ENCODE measurements at regions not wholly inside any gene's neighbourhood (a gene's known extent, or its start where the extent isn't known, plus 50 kb on each side); places are given as distances from the start of the nearest gene placed in this dataset.

DNA sequence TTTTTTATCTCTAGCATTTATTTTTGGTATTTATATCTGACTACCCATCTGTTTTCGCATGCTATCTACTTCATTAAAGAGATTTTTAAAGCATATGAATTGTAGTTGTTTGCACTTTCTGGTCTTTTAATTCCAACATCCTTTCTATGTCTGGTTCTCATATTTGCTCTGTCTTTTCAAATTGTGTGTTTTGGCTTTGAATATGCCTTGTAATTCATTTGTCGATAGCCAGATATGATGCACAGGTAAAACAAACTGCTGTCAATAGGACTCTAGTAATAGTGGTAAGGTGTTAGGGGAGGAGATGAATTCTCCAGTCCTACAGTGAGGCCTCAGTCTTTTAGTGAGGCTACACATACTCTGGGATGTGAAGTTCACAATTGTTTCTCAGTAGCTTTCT lies 530.8 kb upstream of the CCDC179 start:
- TF ChIP-seq, protein P1, sequence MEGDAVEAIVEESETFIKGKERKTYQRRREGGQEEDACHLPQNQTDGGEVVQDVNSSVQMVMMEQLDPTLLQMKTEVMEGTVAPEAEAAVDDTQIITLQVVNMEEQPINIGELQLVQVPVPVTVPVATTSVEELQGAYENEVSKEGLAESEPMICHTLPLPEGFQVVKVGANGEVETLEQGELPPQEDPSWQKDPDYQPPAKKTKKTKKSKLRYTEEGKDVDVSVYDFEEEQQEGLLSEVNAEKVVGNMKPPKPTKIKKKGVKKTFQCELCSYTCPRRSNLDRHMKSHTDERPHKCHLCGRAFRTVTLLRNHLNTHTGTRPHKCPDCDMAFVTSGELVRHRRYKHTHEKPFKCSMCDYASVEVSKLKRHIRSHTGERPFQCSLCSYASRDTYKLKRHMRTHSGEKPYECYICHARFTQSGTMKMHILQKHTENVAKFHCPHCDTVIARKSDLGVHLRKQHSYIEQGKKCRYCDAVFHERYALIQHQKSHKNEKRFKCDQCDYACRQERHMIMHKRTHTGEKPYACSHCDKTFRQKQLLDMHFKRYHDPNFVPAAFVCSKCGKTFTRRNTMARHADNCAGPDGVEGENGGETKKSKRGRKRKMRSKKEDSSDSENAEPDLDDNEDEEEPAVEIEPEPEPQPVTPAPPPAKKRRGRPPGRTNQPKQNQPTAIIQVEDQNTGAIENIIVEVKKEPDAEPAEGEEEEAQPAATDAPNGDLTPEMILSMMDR (optimal IDR thresholded peaks at IDR 0.05 in 1 of 3, IDR thresholded peaks at IDR 0.05 in 1 of 3, conservative IDR thresholded peaks at IDR 0.05 in 1 of 3; ENCODE audit: extremely low read depth in 1 of 3, insufficient read depth in 2 of 3, low read length in 3 of 3), result no peak
- TF ChIP-seq EZH2 (IDR thresholded peaks at IDR 0.05; ENCODE audit: low read length), result no peak
- no peaks in the 10 kb centered on the region for H3K36me3 ChIP-seq (ENCODE audit: control insufficient read depth in 2 of 2, extremely low read depth in 1 of 2, insufficient read depth in 2 of 2, low read length in 2 of 2)
- dilution Hi-C loops (cut with MboI; ENCODE audit: extremely low pct_ligation_motif_present, low sequenced_read_pairs), result no loop called here
- no peak overlapping the region for H2AFZ ChIP-seq (ENCODE audit: control insufficient read depth, low read length)
- H3K27me3 ChIP-seq (ENCODE audit: control insufficient read depth, extremely low read depth, insufficient read depth, low read length), result no peaks in the 10 kb centered on the region
- H3K4me1 ChIP-seq (ENCODE audit: control insufficient read depth, extremely low read depth, insufficient read depth, low read length), result no peaks in the 10 kb centered on the region
- H3K27ac ChIP-seq (ENCODE audit: control insufficient read depth, insufficient read depth, low read length), result no peak overlapping the region
- no peaks in the 10 kb centered on the region for H4K20me1 ChIP-seq (ENCODE audit: control insufficient read depth, extremely low read depth, insufficient read depth, low read length)
- FAIRE-seq, result no peak
- no peak for DNase-seq (ENCODE audit: low read depth, low spot score)
- no peak overlapping the region for H3K4me3 ChIP-seq (ENCODE audit: control insufficient read depth in 2 of 3, extremely low read depth in 1 of 3, insufficient read depth in 2 of 3, low read depth in 1 of 3, low read length in 3 of 3)
- no peaks in the 10 kb centered on the region for H3K79me2 ChIP-seq (ENCODE audit: control insufficient read depth, insufficient read depth, low read length)
- no peaks in the 10 kb centered on the region for H3K9me3 ChIP-seq (ENCODE audit: control insufficient read depth, low read depth, low read length)
- no peaks in the 10 kb centered on the region for H3K9me1 ChIP-seq (ENCODE audit: control insufficient read depth, extremely low read depth, insufficient read depth, low read length)
- H3K9ac ChIP-seq (ENCODE audit: control insufficient read depth, extremely low read depth, insufficient read depth, low read length), result no peak overlapping the region
- no peak overlapping the region for H3K4me2 ChIP-seq (ENCODE audit: control insufficient read depth, extremely low read depth, insufficient read depth, low read depth, low read length)

DNA sequence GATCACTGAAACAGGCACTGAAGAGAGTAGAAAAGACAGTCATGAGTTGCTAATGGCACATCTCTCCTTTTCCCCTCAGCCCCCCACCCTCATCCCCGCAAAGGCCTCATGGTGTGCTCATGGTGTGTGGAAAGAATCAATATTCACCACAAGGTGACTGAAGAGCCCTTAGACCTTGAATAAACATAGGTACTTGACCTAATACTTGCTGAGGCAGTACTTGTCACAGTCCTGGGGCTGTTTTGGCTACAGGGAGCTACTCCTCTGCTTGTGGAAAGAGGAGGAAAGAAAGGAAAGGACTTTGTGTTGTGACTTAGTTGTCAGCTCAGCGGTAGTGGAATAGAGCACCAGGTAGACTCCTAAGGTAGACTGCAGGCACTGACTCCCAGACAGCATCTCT lies 537.8 kb upstream of the CCDC179 start:
- no peaks in the 10 kb centered on the region for H4K20me1 ChIP-seq (ENCODE audit: control insufficient read depth, extremely low read depth, insufficient read depth, low read length)
- H3K9ac ChIP-seq (ENCODE audit: control insufficient read depth, extremely low read depth, insufficient read depth, low read length), result no peak overlapping the region
- no peaks in the 10 kb centered on the region for H3K9me3 ChIP-seq (ENCODE audit: control insufficient read depth, low read depth, low read length)
- TF ChIP-seq EZH2 (IDR thresholded peaks at IDR 0.05; ENCODE audit: low read length), result no peak
- TF ChIP-seq, protein P1 (optimal IDR thresholded peaks at IDR 0.05 in 1 of 3, IDR thresholded peaks at IDR 0.05 in 1 of 3, conservative IDR thresholded peaks at IDR 0.05 in 1 of 3; ENCODE audit: extremely low read depth in 1 of 3, insufficient read depth in 2 of 3, low read length in 3 of 3), result no peak
- dilution Hi-C loops (cut with MboI; ENCODE audit: extremely low pct_ligation_motif_present, low sequenced_read_pairs), result no loop called here
- H3K27ac ChIP-seq (ENCODE audit: control insufficient read depth, insufficient read depth, low read length), result no peak overlapping the region
- H3K4me2 ChIP-seq (ENCODE audit: control insufficient read depth, extremely low read depth, insufficient read depth, low read depth, low read length), result no peak overlapping the region
- DNase-seq (ENCODE audit: low read depth, low spot score) (no peak), FAIRE-seq (no peak)
- H3K27me3 ChIP-seq (ENCODE audit: control insufficient read depth, extremely low read depth, insufficient read depth, low read length), result no peaks in the 10 kb centered on the region
- no peaks in the 10 kb centered on the region for H3K79me2 ChIP-seq (ENCODE audit: control insufficient read depth, insufficient read depth, low read length)
- H3K36me3 ChIP-seq (ENCODE audit: control insufficient read depth in 2 of 2, extremely low read depth in 1 of 2, insufficient read depth in 2 of 2, low read length in 2 of 2), result no peaks in the 10 kb centered on the region
- H3K9me1 ChIP-seq (ENCODE audit: control insufficient read depth, extremely low read depth, insufficient read depth, low read length), result no peaks in the 10 kb centered on the region
- H3K4me3 ChIP-seq (ENCODE audit: control insufficient read depth in 2 of 3, extremely low read depth in 1 of 3, insufficient read depth in 2 of 3, low read depth in 1 of 3, low read length in 3 of 3), result no peak overlapping the region
- H3K4me1 ChIP-seq (ENCODE audit: control insufficient read depth, extremely low read depth, insufficient read depth, low read length), result no peaks in the 10 kb centered on the region
- H2AFZ ChIP-seq (ENCODE audit: control insufficient read depth, low read length), result no peak overlapping the region
